Natural killer cell (primary cell): ENCODE measurements at regions not wholly inside any gene's neighbourhood (a gene's known extent, or its start where the extent isn't known, plus 50 kb on each side); places are given as distances from the start of the nearest gene placed in this dataset.

Source experiments
- ATAC-seq, 3 donors: fragments of 150-1000 bp in 2 of 3; fragments of 200-7000 bp in 1 of 3; cut with Tn5 transposase; 1 replicate in 1 of 3; 2 replicates in 2 of 3; pipeline ENCODE4 v1.10.0; 2021; ENCODE audit warnings: mild to moderate bottlenecking in 2 of 3, moderate library complexity in 2 of 3
- DNase-seq, 2 donors: peaks; one replicate each; pipeline versions ENCODE4 v3.0.0 to v3.0.0-alpha.2; 2013 to 2021; ENCODE audit warnings: mixed read lengths in 1 of 2
- H3K27ac ChIP-seq: one replicate; pipeline ENCODE4 v1.5.1; 2013; ENCODE audit warnings: mild to moderate bottlenecking, low read length
- H3K27me3 ChIP-seq: one replicate; pipeline ENCODE4 v1.6.1; 2013; ENCODE audit warnings: low read length; ENCODE audit not compliant: control insufficient read depth, insufficient read depth
- H3K36me3 ChIP-seq: one replicate; pipeline ENCODE4 v1.6.1; 2013; ENCODE audit warnings: low read length; ENCODE audit not compliant: control insufficient read depth, insufficient read depth
- H3K4me1 ChIP-seq: one replicate; pipeline ENCODE4 v1.6.1; 2013; ENCODE audit warnings: low read length; ENCODE audit not compliant: control insufficient read depth, insufficient read depth
- H3K4me3 ChIP-seq: one replicate; pipeline ENCODE4 v1.5.1; 2013; ENCODE audit warnings: low read length
- H3K9me3 ChIP-seq: one replicate; pipeline ENCODE4 v1.6.1; 2013; ENCODE audit warnings: low read length; ENCODE audit not compliant: control insufficient read depth, insufficient read depth
- H3K27ac Mint-ChIP-seq, 2 donors: one replicate each; pipeline ENCODE4 v1.8.0; 2022; ENCODE audit warnings: mild to moderate bottlenecking in 2 of 2, mixed read lengths in 2 of 2, moderate library complexity in 1 of 2
- H3K27me3 Mint-ChIP-seq, 2 donors: one replicate each; pipeline ENCODE4 v1.8.0; 2022; ENCODE audit warnings: low read depth in 2 of 2, mixed read lengths in 2 of 2
- H3K36me3 Mint-ChIP-seq: one replicate; pipeline ENCODE4 v1.8.0; 2022; ENCODE audit warnings: mixed read lengths
- H3K4me1 Mint-ChIP-seq, 2 donors: one replicate each; pipeline ENCODE4 v1.8.0; 2022; ENCODE audit warnings: mixed read lengths in 2 of 2
- H3K4me3 Mint-ChIP-seq: one replicate; pipeline ENCODE4 v1.8.0; 2022; ENCODE audit warnings: mild to moderate bottlenecking, moderate library complexity, mixed read lengths
- H3K9me3 Mint-ChIP-seq, 2 donors: one replicate each; pipeline ENCODE4 v1.8.0; 2022; ENCODE audit warnings: mixed read lengths in 2 of 2
- CTCF ChIP-seq: fragments of 200-600 bp; IDR thresholded peaks from one replicate; pipeline ENCODE4 v1.8.0; 2022; ENCODE audit warnings: antibody characterized with exemption
- WGBS: methylation state at CpG from one replicate; pipeline ENCODE4 v1.1.7; 2013; ENCODE audit warnings: missing lambda C conversion rate; ENCODE audit not compliant: insufficient coverage; 5-methylcytosine and 5-hydroxymethylcytosine counted together
- intact Hi-C: fragments of 100-400 bp; cut with micrococcal nuclease; formaldehyde crosslinking; loops from one replicate; pipeline ENCODE4 v1.14.2; 2022

GRCh38 chr3:3447641-3448040 is 268.1 kb upstream of the CRBN start:
- no peaks in the 10 kb centered on the region for H3K27me3 ChIP-seq
- Mint-ChIP-seq H3K36me3 (no peaks in the 10 kb centered on the region), H3K4me3 (no peak overlapping the region), H3K9me3 (peaks cover 0 to 3% of the 10 kb centered on the region in 2 donors), H3K4me1 (no peaks in the 10 kb centered on the region), H3K27me3 (peaks cover 6 to 7% of the 10 kb centered on the region in 2 donors), H3K27ac (no peak overlapping the region)
- H3K4me1 ChIP-seq, result no peaks in the 10 kb centered on the region
- DNase-seq (no peak), ATAC-seq (no peak)
- H3K4me3 ChIP-seq, result no peak overlapping the region
- TF ChIP-seq CTCF, result no peak
- WGBS, result 95% methylated on average over 2 of the region's 2 CpGs
- intact Hi-C loops, result no loop called here
- H3K36me3 ChIP-seq, result no peaks in the 10 kb centered on the region
- no peaks in the 10 kb centered on the region for H3K9me3 ChIP-seq
- H3K27ac ChIP-seq, result no peak overlapping the region

- H3K27ac Mint-ChIP-seq, result no peak overlapping the region
- Histone ChIP-seq H3K27me3 (no peaks in the 10 kb centered on the region), H3K27ac (no peak overlapping the region), H3K4me1 (no peaks in the 10 kb centered on the region), H3K9me3 (no peaks in the 10 kb centered on the region), H3K4me3 (no peak overlapping the region), H3K36me3 (no peaks in the 10 kb centered on the region)
- ATAC-seq, result no peak
- H3K36me3 Mint-ChIP-seq, result no peaks in the 10 kb centered on the region
- no peaks in the 10 kb centered on the region for H3K4me1 Mint-ChIP-seq
- no peak for TF ChIP-seq CTCF
- 93% methylated on average over 2 of the region's 4 CpGs for WGBS
- H3K27me3 Mint-ChIP-seq, result peaks cover 6 to 7% of the 10 kb centered on the region in 2 donors
- H3K9me3 Mint-ChIP-seq, result peaks cover 0 to 3% of the 10 kb centered on the region in 2 donors
- intact Hi-C loops, result no loop called here
- H3K4me3 Mint-ChIP-seq, result no peak overlapping the region
- DNase-seq, result no peak
These were observed 266.8 kb upstream of the CRBN start for GRCh38 chr3:3446251-3446650.

- no peaks in the 10 kb centered on the region for H3K27me3 ChIP-seq
- no peaks in the 10 kb centered on the region for H3K36me3 ChIP-seq
- no peaks in the 10 kb centered on the region for H3K4me1 ChIP-seq
- H3K27me3 Mint-ChIP-seq, result peaks cover 6% of the 10 kb centered on the region in 2 donors
- H3K4me3 Mint-ChIP-seq, result no peak overlapping the region
- H3K36me3 Mint-ChIP-seq, result no peaks in the 10 kb centered on the region
- no peaks in the 10 kb centered on the region for H3K4me1 Mint-ChIP-seq
- H3K27ac ChIP-seq, result no peak overlapping the region
- no peak for TF ChIP-seq CTCF
- no peak overlapping the region for H3K27ac Mint-ChIP-seq
- no peak overlapping the region for H3K4me3 ChIP-seq
- intact Hi-C loops, result no loop called here
- WGBS, result 86% methylated on average over 2 of the region's 3 CpGs
- no peak for ATAC-seq
- H3K9me3 Mint-ChIP-seq, result peaks cover 0 to 3% of the 10 kb centered on the region in 2 donors
- no peaks in the 10 kb centered on the region for H3K9me3 ChIP-seq
- DNase-seq, result no peak
These were observed 264.0 kb upstream of the CRBN start for GRCh38 chr3:3443482-3443881.

DNA sequence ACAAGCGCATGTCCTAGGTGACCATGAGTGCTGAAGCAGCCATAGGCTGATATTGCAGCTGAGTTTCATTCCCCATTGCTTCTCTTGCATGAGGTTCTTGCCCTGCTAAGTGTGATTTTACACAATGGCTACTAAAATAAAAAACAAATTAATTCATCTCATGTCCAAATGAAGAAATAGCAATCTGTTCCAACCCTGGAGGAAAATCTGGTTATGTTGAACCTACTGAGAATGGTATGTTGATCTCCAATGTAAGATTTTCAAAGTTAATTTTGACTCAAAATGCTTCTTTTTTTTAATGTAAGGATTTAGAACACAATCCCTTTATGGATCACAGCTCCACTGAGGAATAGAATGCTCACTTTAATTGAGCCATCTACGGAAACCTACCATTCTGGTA is 254.2 kb upstream of the CRBN start:
- no peak for TF ChIP-seq CTCF
- DNase-seq, result no peak
- WGBS, result 88% methylated on average over 2 of the region's 2 CpGs

More for the DNA sequence above, 254.2 kb upstream of the CRBN start:
- Histone ChIP-seq H3K27ac (no peak overlapping the region), H3K4me1 (no peaks in the 10 kb centered on the region), H3K4me3 (no peak overlapping the region), H3K9me3 (no peaks in the 10 kb centered on the region), H3K27me3 (no peaks in the 10 kb centered on the region), H3K36me3 (no peaks in the 10 kb centered on the region)
- H3K27ac Mint-ChIP-seq, result no peak overlapping the region
- H3K27me3 Mint-ChIP-seq, result peaks cover 0 to 5% of the 10 kb centered on the region in 2 donors
- H3K9me3 Mint-ChIP-seq, result no peaks in the 10 kb centered on the region
- H3K36me3 Mint-ChIP-seq, result no peaks in the 10 kb centered on the region
- ATAC-seq, result no peak
- no peak overlapping the region for H3K4me3 Mint-ChIP-seq
- H3K4me1 Mint-ChIP-seq, result no peaks in the 10 kb centered on the region
- intact Hi-C loops, result no loop called here
